SK-N-SH treated with all-trans-retinoic acid at 6 μM for 48 hours (cell line): ENCODE measurements at regions not wholly inside any gene's neighbourhood (a gene's known extent, or its start where the extent isn't known, plus 50 kb on each side); places are given as distances from the start of the nearest gene placed in this dataset.

Source experiments
- CREB5 ChIP-seq: fragments of 250-450 bp; sonication (Bioruptor Pico); IDR thresholded peaks from 2 replicates; pipeline ENCODE4 v1.5.1; 2020; ENCODE audit warnings: low read depth, mild to moderate bottlenecking, moderate library complexity
- ESRRG ChIP-seq: fragments of 250-450 bp; sonication (Bioruptor Pico); IDR thresholded peaks from 2 replicates; pipeline ENCODE4 v1.6.1; 2021; ENCODE audit warnings: mild to moderate bottlenecking
- ISL1 ChIP-seq: fragments of 250-450 bp; sonication (Bioruptor Pico); IDR thresholded peaks from 2 replicates; pipeline ENCODE4 v2.1.2; 2022; ENCODE audit warnings: mild to moderate bottlenecking, moderate library complexity
- OSR1 ChIP-seq: fragments of 250-450 bp; sonication (Bioruptor Pico); IDR thresholded peaks from 2 replicates; pipeline ENCODE4 v1.8.0; 2022; ENCODE audit warnings: moderate library complexity, mild to moderate bottlenecking, inconsistent platforms
- SNAI2 ChIP-seq: fragments of 250-450 bp; sonication (Bioruptor Pico); IDR thresholded peaks from 2 replicates; pipeline ENCODE4 v1.5.0; 2020; ENCODE audit warnings: mild to moderate bottlenecking, moderate library complexity
- TOX ChIP-seq: fragments of 250-450 bp; sonication (Bioruptor Pico); IDR thresholded peaks from 2 replicates; pipeline ENCODE4 v1.8.0; 2021; ENCODE audit warnings: mild to moderate bottlenecking, moderate library complexity, borderline replicate concordance
- ZFP30 ChIP-seq: fragments of 450-650 bp; formaldehyde crosslinking; IDR thresholded peaks from 2 replicates; pipeline ENCODE4 v1.5.0; 2022; ENCODE audit warnings: mild to moderate bottlenecking, moderate library complexity
- TF ChIP-seq, protein P1 (sequence below): fragments of 250-450 bp; sonication (Bioruptor Pico); IDR thresholded peaks from 2 replicates; pipeline ENCODE4 v1.8.0; 2020; ENCODE audit warnings: mild to moderate bottlenecking, moderate library complexity, borderline replicate concordance

- TF ChIP-seq, protein P1, sequence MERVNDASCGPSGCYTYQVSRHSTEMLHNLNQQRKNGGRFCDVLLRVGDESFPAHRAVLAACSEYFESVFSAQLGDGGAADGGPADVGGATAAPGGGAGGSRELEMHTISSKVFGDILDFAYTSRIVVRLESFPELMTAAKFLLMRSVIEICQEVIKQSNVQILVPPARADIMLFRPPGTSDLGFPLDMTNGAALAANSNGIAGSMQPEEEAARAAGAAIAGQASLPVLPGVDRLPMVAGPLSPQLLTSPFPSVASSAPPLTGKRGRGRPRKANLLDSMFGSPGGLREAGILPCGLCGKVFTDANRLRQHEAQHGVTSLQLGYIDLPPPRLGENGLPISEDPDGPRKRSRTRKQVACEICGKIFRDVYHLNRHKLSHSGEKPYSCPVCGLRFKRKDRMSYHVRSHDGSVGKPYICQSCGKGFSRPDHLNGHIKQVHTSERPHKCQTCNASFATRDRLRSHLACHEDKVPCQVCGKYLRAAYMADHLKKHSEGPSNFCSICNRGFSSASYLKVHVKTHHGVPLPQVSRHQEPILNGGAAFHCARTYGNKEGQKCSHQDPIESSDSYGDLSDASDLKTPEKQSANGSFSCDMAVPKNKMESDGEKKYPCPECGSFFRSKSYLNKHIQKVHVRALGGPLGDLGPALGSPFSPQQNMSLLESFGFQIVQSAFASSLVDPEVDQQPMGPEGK: no peak
- TF ChIP-seq CREB5 (CRISPR knock-in tag) (no peak), ESRRG (CRISPR knock-in tag) (no peak), SNAI2 (CRISPR knock-in tag) (no peak), ZFP30 (CRISPR knock-in tag) (no peak), TOX (CRISPR knock-in tag) (no peak), ISL1 (CRISPR knock-in tag) (no peak), OSR1 (CRISPR knock-in tag) (no peak)
These were observed 185.0 kb upstream of the GRIN3A start for GRCh38 chr9:101923451-101923850.
